Tibial artery (tissue), 4 donors: ENCODE measurements at regions not wholly inside any gene's neighbourhood (a gene's known extent, or its start where the extent isn't known, plus 50 kb on each side); places are given as distances from the start of the nearest gene placed in this dataset.

Experiments used
- DNase-seq, 2 donors: peaks; one replicate each; pipeline ENCODE4 v3.0.0-alpha.2; 2019
- H3K27ac ChIP-seq, 2 donors: fragments of 200-600 bp; sonication (generic) in 1 of 2; 1 replicate in 1 of 2; 2 replicates in 1 of 2; pipeline ENCODE4 v1.5.1; 2018 to 2019; ENCODE audit warnings: mild to moderate bottlenecking in 1 of 2
- H3K27me3 ChIP-seq, 2 donors: fragments of 200-600 bp; sonication (generic) in 1 of 2; one replicate each; pipeline versions ENCODE4 v1.5.1 to v1.6.0; 2016 to 2019
- H3K36me3 ChIP-seq, 3 donors: fragments of 200-600 bp; sonication (generic) in 2 of 3; one replicate each; pipeline ENCODE4 v1.5.1; 2016 to 2019; ENCODE audit warnings: mild to moderate bottlenecking in 2 of 3
- H3K4me1 ChIP-seq, 4 donors: fragments of 200-600 bp; sonication (generic) in 2 of 4; 1 replicate in 3 of 4; 2 replicates in 1 of 4; pipeline ENCODE4 v1.5.1; 2016 to 2019
- H3K4me3 ChIP-seq, 2 donors: fragments of 200-600 bp; sonication (generic) in 1 of 2; 1 replicate in 1 of 2; 2 replicates in 1 of 2; pipeline ENCODE4 v1.5.1; 2018 to 2019; ENCODE audit warnings: mild to moderate bottlenecking in 2 of 2
- H3K9me3 ChIP-seq, 3 donors: fragments of 200-600 bp; sonication (generic) in 1 of 3; one replicate each; pipeline ENCODE4 v1.5.1; 2016 to 2019
- intact Hi-C: fragments of 100-400 bp; cut with DNase I; formaldehyde crosslinking; loops from one replicate; pipeline ENCODE4 v1.15.0; 2023; ENCODE audit warnings: low total_unique reads
- TF ChIP-seq, protein P1 (sequence below), 2 experiments: fragments of 200-600 bp in 1 of 2; fragments of 450-650 bp in 1 of 2; IDR thresholded peaks; one replicate each; pipeline ENCODE4 v1.5.1; 2017 to 2019; ENCODE audit warnings: antibody characterized with exemption in 2 of 2, mild to moderate bottlenecking in 1 of 2, moderate library complexity in 1 of 2

DNA sequence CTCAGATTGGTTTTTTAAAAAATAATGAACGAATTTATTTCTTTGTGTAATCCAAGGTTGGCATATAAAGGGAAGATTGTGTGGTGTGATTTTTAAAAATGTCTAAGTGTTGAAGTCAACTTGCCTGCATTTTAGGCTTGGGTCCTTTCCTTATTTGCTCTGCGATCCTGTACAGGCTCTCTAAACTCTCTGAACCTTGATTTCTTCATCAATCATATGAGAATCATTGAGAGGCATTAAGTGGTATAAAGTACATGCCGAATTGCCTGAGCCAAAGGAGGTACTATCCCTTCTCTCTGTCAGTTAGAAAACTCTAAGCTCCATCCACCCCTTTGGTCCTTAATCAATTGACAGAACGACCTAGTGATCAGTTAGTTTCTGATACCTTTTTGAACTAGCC lies 440.4 kb upstream of the MEX3C start:
- no peak overlapping the region for H3K4me3 ChIP-seq
- no peaks in the 10 kb centered on the region for H3K9me3 ChIP-seq
- DNase-seq, result no peak
- no peaks in the 10 kb centered on the region for H3K27me3 ChIP-seq
- H3K4me1 ChIP-seq, result no peaks in the 10 kb centered on the region
- TF ChIP-seq, protein P1, sequence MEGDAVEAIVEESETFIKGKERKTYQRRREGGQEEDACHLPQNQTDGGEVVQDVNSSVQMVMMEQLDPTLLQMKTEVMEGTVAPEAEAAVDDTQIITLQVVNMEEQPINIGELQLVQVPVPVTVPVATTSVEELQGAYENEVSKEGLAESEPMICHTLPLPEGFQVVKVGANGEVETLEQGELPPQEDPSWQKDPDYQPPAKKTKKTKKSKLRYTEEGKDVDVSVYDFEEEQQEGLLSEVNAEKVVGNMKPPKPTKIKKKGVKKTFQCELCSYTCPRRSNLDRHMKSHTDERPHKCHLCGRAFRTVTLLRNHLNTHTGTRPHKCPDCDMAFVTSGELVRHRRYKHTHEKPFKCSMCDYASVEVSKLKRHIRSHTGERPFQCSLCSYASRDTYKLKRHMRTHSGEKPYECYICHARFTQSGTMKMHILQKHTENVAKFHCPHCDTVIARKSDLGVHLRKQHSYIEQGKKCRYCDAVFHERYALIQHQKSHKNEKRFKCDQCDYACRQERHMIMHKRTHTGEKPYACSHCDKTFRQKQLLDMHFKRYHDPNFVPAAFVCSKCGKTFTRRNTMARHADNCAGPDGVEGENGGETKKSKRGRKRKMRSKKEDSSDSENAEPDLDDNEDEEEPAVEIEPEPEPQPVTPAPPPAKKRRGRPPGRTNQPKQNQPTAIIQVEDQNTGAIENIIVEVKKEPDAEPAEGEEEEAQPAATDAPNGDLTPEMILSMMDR (IDR thresholded peaks at IDR 0.05), result no peak
- H3K27ac ChIP-seq, result no peak overlapping the region
- intact Hi-C loops, result no loop called here
- no peaks in the 10 kb centered on the region for H3K36me3 ChIP-seq

GRCh38 chr18:51639541-51639940 lies 442.1 kb upstream of the MEX3C start:
- no peak overlapping the region for H3K27ac ChIP-seq
- H3K27me3 ChIP-seq, result no peaks in the 10 kb centered on the region
- H3K36me3 ChIP-seq, result no peaks in the 10 kb centered on the region
- intact Hi-C loops, result no loop called here
- no peak overlapping the region for H3K4me3 ChIP-seq
- TF ChIP-seq, protein P1 (IDR thresholded peaks at IDR 0.05), result no peak
- no peak for DNase-seq
- no peaks in the 10 kb centered on the region for H3K9me3 ChIP-seq
- H3K4me1 ChIP-seq, result no peaks in the 10 kb centered on the region

- Histone ChIP-seq H3K27me3 (no peaks in the 10 kb centered on the region), H3K4me1 (no peaks in the 10 kb centered on the region), H3K36me3 (no peaks in the 10 kb centered on the region), H3K9me3 (no peaks in the 10 kb centered on the region), H3K4me3 (no peak overlapping the region), H3K27ac (no peak overlapping the region)
- TF ChIP-seq, protein P1 (IDR thresholded peaks at IDR 0.05), result no peak
- DNase-seq, result no peak
- intact Hi-C loops, result no loop called here
These were observed 446.0 kb upstream of the MEX3C start for GRCh38 chr18:51643483-51643882.

DNA sequence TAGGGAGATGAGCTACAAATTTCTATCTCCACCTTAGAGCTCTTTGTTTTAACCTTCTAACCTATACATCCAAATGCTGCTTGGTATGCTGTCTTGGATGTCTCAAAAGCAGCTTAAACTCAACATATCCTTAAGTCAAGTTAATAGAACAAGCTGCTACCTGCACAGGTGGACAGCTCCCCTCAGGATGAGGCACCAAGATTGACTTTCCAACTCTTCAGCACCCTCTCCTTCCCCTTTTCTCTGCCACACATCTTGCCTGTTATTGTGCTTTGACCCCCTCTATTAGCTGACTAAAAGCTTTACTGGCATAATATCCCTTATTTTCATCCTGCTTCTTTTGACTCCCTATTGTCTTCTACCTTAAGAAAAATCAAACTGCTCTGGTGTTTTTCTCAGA lies 448.1 kb upstream of the MEX3C start:
- Histone ChIP-seq H3K9me3 (no peaks in the 10 kb centered on the region), H3K4me1 (no peaks in the 10 kb centered on the region), H3K36me3 (no peaks in the 10 kb centered on the region), H3K4me3 (no peak overlapping the region), H3K27ac (no peak overlapping the region), H3K27me3 (no peaks in the 10 kb centered on the region)
- TF ChIP-seq, protein P1 (IDR thresholded peaks at IDR 0.05), result no peak
- intact Hi-C loops, result no loop called here
- DNase-seq, result no peak

DNA sequence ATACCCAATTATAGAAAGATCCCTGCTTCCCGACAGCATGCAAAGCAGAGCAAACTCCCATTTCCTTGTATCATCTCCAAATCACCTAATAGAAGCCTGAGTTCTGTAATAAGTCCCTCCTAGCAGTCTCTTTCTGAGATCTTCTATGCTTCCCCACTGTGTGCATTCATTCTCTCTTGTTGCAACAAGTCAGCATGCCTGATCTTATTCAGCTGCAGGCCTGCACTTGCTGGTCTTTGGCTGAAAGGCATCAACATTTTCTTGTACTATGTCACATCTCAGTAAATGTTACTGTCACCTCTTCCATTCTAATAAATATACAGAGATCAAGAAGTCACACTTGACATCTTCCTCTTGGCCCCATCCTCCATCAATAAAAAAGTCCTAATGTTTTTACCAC lies 449.9 kb upstream of the MEX3C start:
- no peak for DNase-seq
- intact Hi-C loops, result no loop called here
- H3K4me3 ChIP-seq, result no peak overlapping the region
- TF ChIP-seq, protein P1 (IDR thresholded peaks at IDR 0.05), result no peak
- H3K27ac ChIP-seq, result no peak overlapping the region
- H3K36me3 ChIP-seq, result no peaks in the 10 kb centered on the region
- H3K27me3 ChIP-seq, result no peaks in the 10 kb centered on the region
- H3K4me1 ChIP-seq, result no peaks in the 10 kb centered on the region
- no peaks in the 10 kb centered on the region for H3K9me3 ChIP-seq

GRCh38 chr18:51647942-51648341 lies 450.5 kb upstream of the MEX3C start:
- no peak overlapping the region for H3K27ac ChIP-seq
- TF ChIP-seq, protein P1 (IDR thresholded peaks at IDR 0.05), result no peak
- H3K9me3 ChIP-seq, result no peaks in the 10 kb centered on the region
- no peak overlapping the region for H3K4me3 ChIP-seq
- no peaks in the 10 kb centered on the region for H3K4me1 ChIP-seq
- H3K36me3 ChIP-seq, result no peaks in the 10 kb centered on the region
- no peak for DNase-seq
- intact Hi-C loops, result no loop called here
- H3K27me3 ChIP-seq, result no peaks in the 10 kb centered on the region
